Stimulated activated CD4-positive, alpha-beta T cell treated with anti-CD3 and anti-CD28 coated beads, TNF-alpha, amount 100 ng/mL, for 4 hours (primary cell): ENCODE measurements at regions not wholly inside any gene's neighbourhood (a gene's known extent, or its start where the extent isn't known, plus 50 kb on each side); places are given as distances from the start of the nearest gene placed in this dataset.

Experiments
- DNase-seq, 3 experiments: peaks; one replicate each; pipeline ENCODE4 v3.0.0-alpha.2; 2020; ENCODE audit warnings: low read depth in 3 of 3

DNA sequence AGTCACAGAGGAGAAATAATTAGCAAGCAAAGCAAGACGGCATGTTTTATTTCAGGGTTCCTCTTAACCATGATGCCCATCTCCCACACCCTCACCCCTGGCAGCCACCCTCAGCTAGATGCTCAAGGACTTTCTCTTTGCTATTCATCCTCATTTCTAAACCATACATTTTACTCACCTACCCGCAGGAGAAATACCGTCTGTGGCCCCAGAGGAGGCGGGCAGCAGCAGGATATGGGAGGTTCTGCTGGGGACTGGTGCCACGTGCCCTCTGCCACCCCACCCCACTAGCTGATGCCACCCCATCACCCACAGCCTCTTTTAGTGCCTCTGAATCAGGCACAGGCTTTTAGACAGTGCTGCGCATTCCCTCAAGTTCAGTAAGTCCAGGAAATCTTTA, 168.7 kb upstream of the ITGB1 start:
- DNase-seq = no peak

- no peak for DNase-seq
These were observed 167.8 kb upstream of the ITGB1 start for GRCh38 chr10:33125522-33126517.

GRCh38 chr10:33125111-33125510, 167.1 kb upstream of the ITGB1 start:
- no peak for DNase-seq

- no peak for DNase-seq
These were observed 165.7 kb upstream of the ITGB1 start for GRCh38 chr10:33123680-33124079.

DNA sequence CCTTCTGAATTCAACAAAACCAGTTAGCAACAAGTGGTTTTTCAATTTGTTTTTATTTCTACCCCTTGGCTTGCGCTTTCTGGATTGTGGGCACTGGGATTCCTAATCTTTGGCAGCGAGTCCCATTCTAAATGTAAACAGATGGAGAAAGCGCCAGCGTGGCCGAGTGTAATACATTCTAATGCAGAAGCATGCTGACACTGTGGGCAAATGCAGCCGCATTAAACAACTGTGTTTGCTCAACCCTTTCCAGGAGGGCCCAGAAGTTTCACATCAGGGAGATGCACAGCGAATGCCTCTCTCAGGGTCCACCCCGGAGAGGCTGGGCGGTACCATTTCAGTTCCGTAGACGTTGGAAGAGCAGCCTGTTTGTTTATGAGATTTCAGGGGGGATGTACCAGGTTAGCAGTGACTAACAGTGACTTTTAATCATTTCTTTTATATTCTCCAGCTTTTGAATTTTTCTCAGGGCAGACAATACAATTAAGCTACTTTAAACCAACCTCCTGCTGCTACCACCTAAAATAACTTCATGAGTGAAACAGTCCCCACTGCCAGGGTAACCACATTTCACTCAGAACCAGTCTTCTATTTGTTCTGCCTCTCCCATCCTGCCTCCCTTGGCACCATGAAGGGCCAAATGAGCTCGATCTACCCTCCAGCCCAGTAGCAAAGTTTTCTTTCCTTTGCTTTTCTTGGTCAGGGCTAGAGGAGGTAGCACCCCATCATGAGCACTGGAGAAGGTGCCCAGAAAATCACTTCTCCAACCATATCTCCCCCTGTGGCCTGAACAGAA, 164.2 kb upstream of the ITGB1 start:
- no peak for DNase-seq

DNA sequence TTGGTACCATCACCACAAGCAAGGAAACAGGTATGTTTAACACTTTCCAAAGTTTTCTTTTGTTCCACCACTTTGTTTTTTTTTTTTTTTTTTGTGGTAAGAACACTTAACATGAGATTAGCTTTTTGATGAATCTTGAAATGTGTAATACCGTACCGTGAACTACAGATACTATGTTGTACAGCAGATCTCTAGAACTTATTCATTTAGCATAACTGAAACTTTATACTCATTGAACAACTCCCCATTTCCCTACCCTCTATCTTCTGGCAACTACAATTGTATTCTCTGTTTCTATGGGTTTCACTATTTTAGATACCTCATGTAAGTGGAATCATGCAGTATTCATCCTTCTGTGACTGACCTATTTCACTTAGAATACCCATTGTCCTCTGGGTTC, 162.7 kb upstream of the ITGB1 start:
- no peak for DNase-seq

GRCh38 chr10:33120275-33120674, 162.2 kb upstream of the ITGB1 start:
- DNase-seq = no peak

- no peak for DNase-seq
These were observed 159.8 kb upstream of the ITGB1 start for GRCh38 chr10:33117816-33118215.

- DNase-seq = no peak
These were observed 159.2 kb upstream of the ITGB1 start for GRCh38 chr10:33117230-33117629.

DNA sequence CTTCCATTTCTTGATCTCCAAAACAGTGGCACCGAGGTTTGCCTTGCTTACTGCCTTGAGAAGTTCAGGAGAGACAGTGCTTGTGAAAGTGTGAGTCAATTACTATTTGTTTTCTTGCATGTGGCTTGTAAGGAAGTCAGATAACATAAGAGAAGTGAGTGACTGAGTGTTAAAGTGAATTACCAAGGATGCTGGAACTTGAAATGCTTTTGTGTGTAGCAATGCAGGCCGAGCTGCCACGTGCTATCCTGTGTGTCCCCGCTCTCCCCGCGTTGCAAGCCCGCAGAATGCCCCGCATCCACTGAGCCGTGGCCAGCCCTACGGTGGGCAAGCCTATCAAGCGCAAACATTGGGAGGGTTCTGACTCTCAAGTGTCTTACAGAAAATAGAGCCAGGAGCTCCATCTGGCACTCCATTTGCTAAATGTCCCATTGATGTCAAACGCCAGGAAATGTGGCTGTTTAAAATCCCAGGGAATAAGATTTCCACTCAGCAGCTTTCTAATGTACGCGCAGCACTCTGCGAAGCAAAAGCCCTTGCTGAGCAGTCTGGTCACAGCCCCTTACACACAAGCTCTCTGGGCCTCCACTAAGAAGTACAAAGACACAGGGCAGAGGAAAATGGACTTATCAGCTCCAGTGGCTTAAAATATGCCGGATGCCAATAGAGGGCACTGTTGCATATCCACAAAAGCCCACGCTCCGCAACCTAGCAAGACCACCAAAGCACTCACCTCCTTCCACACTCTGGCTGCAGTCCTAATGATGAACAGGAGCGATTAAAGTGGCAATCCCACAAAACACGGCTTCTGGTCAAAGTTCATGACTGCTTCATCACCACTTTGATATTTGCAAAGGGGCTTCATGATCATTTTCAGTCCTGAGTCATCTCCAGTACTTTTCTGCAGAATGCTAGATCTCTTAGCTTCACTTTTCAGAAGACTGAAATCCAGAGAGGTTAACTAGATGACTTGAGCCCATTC, 158.0 kb upstream of the ITGB1 start:
- DNase-seq = no peak

DNA sequence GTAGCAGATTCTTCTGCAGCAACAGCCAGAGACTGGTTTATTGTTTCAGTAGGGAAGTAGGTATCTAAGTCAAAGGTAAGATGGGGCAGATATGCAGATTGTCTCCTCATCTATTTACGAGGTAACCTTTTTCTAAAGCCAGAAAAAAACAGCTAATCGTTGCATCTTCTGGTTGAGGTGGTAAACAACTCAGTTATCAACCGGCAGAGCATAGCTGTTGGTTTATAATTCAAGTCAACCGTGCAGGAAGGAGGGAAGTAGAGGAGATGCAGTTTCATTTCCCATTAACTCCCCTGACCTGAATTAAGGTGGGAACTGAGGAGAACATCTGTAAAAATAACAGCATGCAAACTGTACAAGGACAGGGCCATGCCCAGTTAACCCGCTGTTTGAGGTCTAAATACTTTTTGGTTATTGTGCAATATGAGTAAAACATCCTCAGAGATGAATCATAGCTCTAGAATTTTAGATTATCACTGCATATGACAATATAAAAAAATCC, 156.5 kb upstream of the ITGB1 start:
- DNase-seq = no peak

GRCh38 chr10:33113466-33113865, 155.4 kb upstream of the ITGB1 start:
- no peak for DNase-seq

DNA sequence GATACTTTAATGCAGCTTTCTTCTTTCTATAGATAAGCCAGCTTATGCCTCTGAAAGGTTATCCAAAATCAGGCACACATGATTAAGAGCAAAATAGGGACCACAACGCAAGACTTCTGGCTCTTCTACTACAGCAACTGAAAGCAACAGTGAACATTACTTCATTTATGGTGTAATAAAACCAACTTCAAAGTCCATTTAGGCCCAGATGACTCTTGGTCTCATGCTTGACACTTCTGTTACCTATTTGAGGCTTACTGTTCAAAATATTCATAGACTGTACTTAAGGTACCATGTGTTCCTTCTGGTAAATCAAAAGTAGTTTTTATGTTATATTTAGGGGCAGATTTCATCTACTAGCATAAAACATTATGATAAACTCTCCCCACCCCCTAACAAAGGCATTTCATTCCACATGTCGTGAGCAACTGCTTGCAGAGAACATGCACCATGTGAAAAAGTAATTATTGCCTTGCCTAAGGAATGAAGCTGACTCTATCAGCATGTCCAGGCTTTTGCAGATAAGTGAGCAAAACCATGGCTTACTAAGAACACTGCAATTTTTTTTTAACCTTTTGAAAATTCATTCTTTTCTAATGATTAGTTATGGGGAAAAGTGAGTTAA, 154.9 kb upstream of the ITGB1 start:
- DNase-seq = no peak

GRCh38 chr10:33111488-33112051, 153.5 kb upstream of the ITGB1 start:
- no peak for DNase-seq

- DNase-seq = no peak
These were observed 151.9 kb upstream of the ITGB1 start for GRCh38 chr10:33109788-33110469.

- DNase-seq = no peak
These were observed 151.4 kb upstream of the ITGB1 start for GRCh38 chr10:33109384-33109783.

GRCh38 chr10:33107953-33108352, 149.9 kb upstream of the ITGB1 start:
- no peak for DNase-seq

GRCh38 chr10:33106767-33107166, 148.7 kb upstream of the ITGB1 start:
- DNase-seq = no peak

- DNase-seq = no peak
These were observed 145.9 kb upstream of the ITGB1 start for GRCh38 chr10:33103863-33104379.

DNA sequence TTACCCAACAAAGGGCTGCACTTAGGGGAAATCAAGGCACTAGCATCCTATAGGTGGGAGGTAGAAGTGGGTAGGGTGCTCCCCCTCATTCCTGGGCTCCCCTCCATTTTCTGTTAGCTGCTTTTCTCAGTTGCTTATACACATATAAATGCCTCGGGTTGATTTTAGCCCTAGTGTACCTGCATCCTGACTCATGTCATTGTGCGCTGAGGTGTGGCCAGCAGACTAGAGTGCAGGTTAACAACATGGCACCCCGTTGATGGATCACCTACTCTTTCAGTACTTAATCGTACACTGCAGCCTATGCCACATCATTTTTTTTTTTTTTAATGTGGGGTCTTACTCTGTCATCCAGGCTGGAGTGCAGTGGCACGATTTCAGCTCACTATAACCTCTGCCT, 144.0 kb upstream of the ITGB1 start:
- no peak for DNase-seq
